Tibial nerve (tissue), 4 donors: ENCODE measurements at regions not wholly inside any gene's neighbourhood (a gene's known extent, or its start where the extent isn't known, plus 50 kb on each side); places are given as distances from the start of the nearest gene placed in this dataset.

Experiments
- DNase-seq, 2 donors: peaks; one replicate each; pipeline ENCODE4 v3.0.0-alpha.2; 2019; ENCODE audit warnings: low spot score in 2 of 2
- H3K27ac ChIP-seq, 4 donors: fragments of 200-600 bp; sonication (generic) in 3 of 4; one replicate each; pipeline ENCODE4 v1.5.1; 2017 to 2019; ENCODE audit warnings: mild to moderate bottlenecking in 1 of 4
- H3K27me3 ChIP-seq, 2 donors: fragments of 200-600 bp; sonication (generic) in 1 of 2; one replicate each; pipeline versions ENCODE4 v1.5.1 to v1.6.0; 2017 to 2019
- H3K36me3 ChIP-seq, 3 donors: fragments of 200-600 bp; sonication (generic); one replicate each; pipeline ENCODE4 v1.5.1; 2018 to 2019
- H3K4me1 ChIP-seq, 4 donors: fragments of 200-600 bp; sonication (generic) in 3 of 4; one replicate each; pipeline ENCODE4 v1.5.1; 2017 to 2019
- H3K4me3 ChIP-seq, 4 donors: fragments of 200-600 bp; sonication (generic) in 3 of 4; one replicate each; pipeline ENCODE4 v1.5.1; 2017 to 2019; ENCODE audit warnings: mild to moderate bottlenecking in 1 of 4, moderate library complexity in 1 of 4
- H3K9me3 ChIP-seq, 4 donors: fragments of 200-600 bp; sonication (generic) in 3 of 4; one replicate each; pipeline ENCODE4 v1.5.1; 2017 to 2019
- CTCF ChIP-seq, 5 experiments: fragments of 200-600 bp in 3 of 5; fragments of 450-650 bp in 2 of 5; sonication (generic) in 3 of 5; IDR thresholded peaks; one replicate each; pipeline ENCODE4 v1.5.1; 2016 to 2019; ENCODE audit warnings: antibody characterized with exemption in 5 of 5, mild to moderate bottlenecking in 3 of 5, moderate library complexity in 2 of 5
- EP300 ChIP-seq, 2 donors: sonication (generic); formaldehyde crosslinking; IDR thresholded peaks; one replicate each; pipeline ENCODE4 v1.6.1; 2017; ENCODE audit warnings: antibody characterized with exemption in 2 of 2, mild to moderate bottlenecking in 1 of 2
- POLR2A ChIP-seq, 2 donors: fragments of 450-650 bp; IDR thresholded peaks; one replicate each; pipeline ENCODE4 v1.6.1; 2017; ENCODE audit warnings: antibody characterized with exemption in 2 of 2, mild to moderate bottlenecking in 2 of 2, moderate library complexity in 2 of 2
- WGBS, 2 donors: methylation state at CpG; one replicate each; pipeline ENCODE4 v1.1.5; 2018; 5-methylcytosine and 5-hydroxymethylcytosine counted together

- TF ChIP-seq POLR2A (IDR thresholded peaks at IDR 0.05) (no peak), CTCF (IDR thresholded peaks at IDR 0.05) (no peak)
- H3K4me3 ChIP-seq, result no peak overlapping the region
- DNase-seq, result no peak
- no peaks in the 10 kb centered on the region for H3K36me3 ChIP-seq
- H3K27ac ChIP-seq, result no peak overlapping the region
- no peaks in the 10 kb centered on the region for H3K27me3 ChIP-seq
- H3K9me3 ChIP-seq, result no peaks in the 10 kb centered on the region
- no peaks in the 10 kb centered on the region for H3K4me1 ChIP-seq
Measured at GRCh38 chr1:80003250-80003649, 996.7 kb upstream of the ADGRL4 start.

GRCh38 chr1:79988401-79988800 lies 981.9 kb upstream of the ADGRL4 start:
- H3K4me3 ChIP-seq, result no peak overlapping the region
- no peaks in the 10 kb centered on the region for H3K9me3 ChIP-seq
- H3K4me1 ChIP-seq, result no peaks in the 10 kb centered on the region
- no peak overlapping the region for H3K27ac ChIP-seq
- WGBS, 2 donors, result 74 to 75% methylated on average over 3 of the region's 3 CpGs
- no peaks in the 10 kb centered on the region for H3K27me3 ChIP-seq
- no peaks in the 10 kb centered on the region for H3K36me3 ChIP-seq
- TF ChIP-seq POLR2A (IDR thresholded peaks at IDR 0.05), result no peak
- no peak for TF ChIP-seq CTCF (IDR thresholded peaks at IDR 0.05)
- TF ChIP-seq EP300 (IDR thresholded peaks at IDR 0.05), result no peak
- no peak for DNase-seq

- peak; percentile 34 to 69 for DNase-seq
- Histone ChIP-seq H3K9me3 (no peaks in the 10 kb centered on the region), H3K27me3 (no peaks in the 10 kb centered on the region), H3K4me3 (no peak overlapping the region), H3K4me1 (peaks cover 0 to 9% (median 0%) of the 10 kb centered on the region in 4 donors), H3K27ac (no peak overlapping the region), H3K36me3 (no peaks in the 10 kb centered on the region)
- peak in 1 of 2 donors; percentile 47 for TF ChIP-seq EP300 (IDR thresholded peaks at IDR 0.05)
- TF ChIP-seq CTCF (IDR thresholded peaks at IDR 0.05), result no peak
- no peak for TF ChIP-seq POLR2A (IDR thresholded peaks at IDR 0.05)
- 32 to 38% methylated on average over 3 of the region's 3 CpGs for WGBS, 2 donors
Measured at GRCh38 chr1:79982211-79982610, 975.7 kb upstream of the ADGRL4 start.

- DNase-seq, result no peak
- no peak for TF ChIP-seq EP300 (IDR thresholded peaks at IDR 0.05)
- H3K4me3 ChIP-seq, result no peak overlapping the region
- no peaks in the 10 kb centered on the region for H3K36me3 ChIP-seq
- H3K9me3 ChIP-seq, result no peaks in the 10 kb centered on the region
- no peaks in the 10 kb centered on the region for H3K27me3 ChIP-seq
- 88 to 89% methylated on average over 4 of the region's 4 CpGs for WGBS, 2 donors
- peaks cover 0 to 9% (median 0%) of the 10 kb centered on the region in 4 donors for H3K4me1 ChIP-seq
- no peak overlapping the region for H3K27ac ChIP-seq
Measured at GRCh38 chr1:79981481-79981880, 975.0 kb upstream of the ADGRL4 start.

- Histone ChIP-seq H3K27ac (no peak overlapping the region), H3K9me3 (no peaks in the 10 kb centered on the region), H3K4me3 (no peak overlapping the region), H3K4me1 (peaks cover 0 to 9% (median 0%) of the 10 kb centered on the region in 4 donors), H3K36me3 (no peaks in the 10 kb centered on the region), H3K27me3 (no peaks in the 10 kb centered on the region)
- TF ChIP-seq POLR2A (IDR thresholded peaks at IDR 0.05) (no peak), EP300 (IDR thresholded peaks at IDR 0.05) (no peak), CTCF (IDR thresholded peaks at IDR 0.05) (no peak)
- no peak for DNase-seq
Measured at GRCh38 chr1:79979346-79979745, 972.8 kb upstream of the ADGRL4 start.

GRCh38 chr1:79976287-79976686 lies 969.8 kb upstream of the ADGRL4 start:
- no peak for DNase-seq
- Histone ChIP-seq H3K4me1 (no peaks in the 10 kb centered on the region), H3K4me3 (no peak overlapping the region), H3K36me3 (no peaks in the 10 kb centered on the region), H3K9me3 (no peaks in the 10 kb centered on the region), H3K27me3 (no peaks in the 10 kb centered on the region), H3K27ac (no peak overlapping the region)
- TF ChIP-seq POLR2A (IDR thresholded peaks at IDR 0.05), result no peak
- TF ChIP-seq EP300 (IDR thresholded peaks at IDR 0.05), result no peak
- no peak for TF ChIP-seq CTCF (IDR thresholded peaks at IDR 0.05)
- WGBS, 2 donors, result 85 to 88% methylated on average over 3 of the region's 3 CpGs
